Activated T-cell treated with anti-CD3 and anti-CD28 coated beads, Interleukin-2, amount 50 U/mL, for 72 hours (primary cell): ENCODE measurements at regions not wholly inside any gene's neighbourhood (a gene's known extent, or its start where the extent isn't known, plus 50 kb on each side); places are given as distances from the start of the nearest gene placed in this dataset.

ENCODE experiments used
- ATAC-seq, 2 donors: fragments of 150-1000 bp; cut with Tn5 transposase; replicated peaks in 1 of 2; 2 replicates each; pipeline ENCODE4 v1.10.0; 2021; ENCODE audit warnings: moderate library complexity in 2 of 2, mild to moderate bottlenecking in 1 of 2
- DNase-seq, 2 donors: peaks; one replicate each; pipeline ENCODE4 v3.0.0; 2021 to 2022; ENCODE audit warnings: mixed read lengths in 1 of 2
- H3K27ac Mint-ChIP-seq: one replicate; pipeline ENCODE4 v1.8.0; 2022; ENCODE audit warnings: mild to moderate bottlenecking, moderate library complexity, mixed read lengths
- H3K27me3 Mint-ChIP-seq: one replicate; pipeline ENCODE4 v1.8.0; 2022; ENCODE audit warnings: low read depth, mixed read lengths
- H3K36me3 Mint-ChIP-seq, 2 donors: one replicate each; pipeline ENCODE4 v1.8.0; 2022; ENCODE audit warnings: mixed read lengths in 2 of 2, mild to moderate bottlenecking in 1 of 2; ENCODE audit not compliant: insufficient read depth in 2 of 2
- H3K4me1 Mint-ChIP-seq: one replicate; pipeline ENCODE4 v1.8.0; 2022; ENCODE audit warnings: low read depth, mixed read lengths
- H3K4me3 Mint-ChIP-seq, 2 donors: one replicate each; pipeline ENCODE4 v1.8.0; 2022; ENCODE audit warnings: mild to moderate bottlenecking in 2 of 2, mixed read lengths in 2 of 2, moderate library complexity in 2 of 2
- H3K9me3 Mint-ChIP-seq, 2 donors: one replicate each; pipeline ENCODE4 v1.8.0; 2022; ENCODE audit warnings: mixed read lengths in 2 of 2

GRCh38 chr3:73950865-73951558 lies 326.3 kb upstream of the PDZRN3 start:
- Mint-ChIP-seq H3K36me3 (no peaks in the 10 kb centered on the region), H3K4me3 (no peak overlapping the region), H3K27me3 (no peaks in the 10 kb centered on the region), H3K27ac (no peak overlapping the region), H3K9me3 (peaks cover 2 to 4% of the 10 kb centered on the region in 2 donors), H3K4me1 (no peaks in the 10 kb centered on the region)
- no peak for ATAC-seq
- DNase-seq: no peak

DNA sequence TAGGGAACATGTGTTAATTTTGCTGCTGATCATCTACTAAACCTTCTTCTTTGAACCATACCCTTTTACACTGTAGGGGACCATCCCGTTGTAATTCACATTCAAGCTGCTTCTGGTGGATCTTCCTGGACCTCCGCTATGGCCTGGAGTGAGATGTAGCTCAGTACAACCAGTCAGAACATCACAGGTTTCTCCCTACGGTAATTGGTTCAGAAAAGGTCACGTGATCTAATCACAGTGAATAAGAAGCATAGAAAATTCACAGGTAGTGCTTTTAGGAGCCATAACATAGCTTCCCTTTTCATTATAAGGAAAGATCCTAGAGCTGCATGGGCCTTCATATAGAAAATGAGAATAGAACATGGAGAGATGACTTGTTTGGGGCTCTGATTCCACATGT lies 320.8 kb upstream of the PDZRN3 start:
- H3K4me3 Mint-ChIP-seq: no peak overlapping the region
- peaks cover 0 to 6% of the 10 kb centered on the region in 2 donors for H3K9me3 Mint-ChIP-seq
- no peaks in the 10 kb centered on the region for H3K4me1 Mint-ChIP-seq
- peaks cover 0 to 2% of the 10 kb centered on the region in 2 donors for H3K36me3 Mint-ChIP-seq
- H3K27ac Mint-ChIP-seq: no peak overlapping the region
- no peaks in the 10 kb centered on the region for H3K27me3 Mint-ChIP-seq
- ATAC-seq (no peak), DNase-seq (no peak)

DNA sequence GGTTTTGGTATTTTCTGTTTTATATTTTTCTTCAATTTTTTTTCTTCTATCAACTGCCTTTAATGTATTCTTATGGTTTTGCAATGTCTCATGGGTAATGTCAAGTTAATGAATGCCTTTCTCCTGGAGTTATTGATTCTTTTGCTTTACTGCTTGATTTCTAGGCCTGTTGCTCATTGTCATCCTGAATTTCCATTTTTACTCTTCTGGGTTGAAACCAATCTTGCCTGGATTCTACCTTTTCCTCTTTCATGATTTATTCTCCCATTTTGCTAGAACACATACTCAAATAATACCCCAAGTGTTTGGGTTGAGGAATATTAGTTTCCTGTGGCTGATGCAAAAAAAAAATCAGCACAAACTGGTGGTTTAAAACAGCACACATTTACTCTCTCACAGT lies 315.2 kb upstream of the PDZRN3 start:
- Mint-ChIP-seq H3K9me3 (peaks cover 2 to 6% of the 10 kb centered on the region in 2 donors), H3K4me3 (no peak overlapping the region), H3K36me3 (peaks cover 0 to 2% of the 10 kb centered on the region in 2 donors), H3K27me3 (no peaks in the 10 kb centered on the region), H3K4me1 (no peaks in the 10 kb centered on the region), H3K27ac (no peak overlapping the region)
- ATAC-seq (no peak), DNase-seq (no peak)

DNA sequence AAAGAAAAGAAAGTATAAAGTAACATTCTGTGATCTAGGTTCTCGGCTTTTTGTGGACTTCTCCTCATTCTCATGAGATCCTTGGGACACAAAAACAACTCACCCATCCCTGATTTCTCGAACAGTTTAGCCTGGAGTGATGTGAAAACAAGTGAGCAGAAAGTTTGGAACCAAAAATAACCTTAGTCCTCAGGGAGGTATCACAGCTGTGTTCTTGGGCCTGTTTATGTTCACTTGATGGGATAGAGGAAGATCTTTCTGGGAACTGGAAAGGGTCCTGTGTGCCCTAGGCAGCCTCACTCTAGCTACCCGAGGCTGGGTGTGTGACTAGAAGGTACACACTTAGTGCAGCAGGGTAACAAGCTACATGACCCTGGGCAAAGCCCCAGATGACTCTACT lies 308.8 kb upstream of the PDZRN3 start:
- DNase-seq (no peak), ATAC-seq (no peak)
- Mint-ChIP-seq H3K4me3 (no peak overlapping the region), H3K27me3 (no peaks in the 10 kb centered on the region), H3K4me1 (no peaks in the 10 kb centered on the region), H3K36me3 (no peaks in the 10 kb centered on the region), H3K9me3 (peaks cover 2 to 4% of the 10 kb centered on the region in 2 donors), H3K27ac (no peak overlapping the region)

GRCh38 chr3:73927203-73927570 lies 302.4 kb upstream of the PDZRN3 start:
- no peaks in the 10 kb centered on the region for H3K36me3 Mint-ChIP-seq
- H3K4me1 Mint-ChIP-seq: no peaks in the 10 kb centered on the region
- peaks cover 4% of the 10 kb centered on the region in 2 donors for H3K9me3 Mint-ChIP-seq
- H3K27me3 Mint-ChIP-seq: no peaks in the 10 kb centered on the region
- DNase-seq (no peak), ATAC-seq (no peak)
- no peak overlapping the region for H3K4me3 Mint-ChIP-seq
- no peak overlapping the region for H3K27ac Mint-ChIP-seq

DNA sequence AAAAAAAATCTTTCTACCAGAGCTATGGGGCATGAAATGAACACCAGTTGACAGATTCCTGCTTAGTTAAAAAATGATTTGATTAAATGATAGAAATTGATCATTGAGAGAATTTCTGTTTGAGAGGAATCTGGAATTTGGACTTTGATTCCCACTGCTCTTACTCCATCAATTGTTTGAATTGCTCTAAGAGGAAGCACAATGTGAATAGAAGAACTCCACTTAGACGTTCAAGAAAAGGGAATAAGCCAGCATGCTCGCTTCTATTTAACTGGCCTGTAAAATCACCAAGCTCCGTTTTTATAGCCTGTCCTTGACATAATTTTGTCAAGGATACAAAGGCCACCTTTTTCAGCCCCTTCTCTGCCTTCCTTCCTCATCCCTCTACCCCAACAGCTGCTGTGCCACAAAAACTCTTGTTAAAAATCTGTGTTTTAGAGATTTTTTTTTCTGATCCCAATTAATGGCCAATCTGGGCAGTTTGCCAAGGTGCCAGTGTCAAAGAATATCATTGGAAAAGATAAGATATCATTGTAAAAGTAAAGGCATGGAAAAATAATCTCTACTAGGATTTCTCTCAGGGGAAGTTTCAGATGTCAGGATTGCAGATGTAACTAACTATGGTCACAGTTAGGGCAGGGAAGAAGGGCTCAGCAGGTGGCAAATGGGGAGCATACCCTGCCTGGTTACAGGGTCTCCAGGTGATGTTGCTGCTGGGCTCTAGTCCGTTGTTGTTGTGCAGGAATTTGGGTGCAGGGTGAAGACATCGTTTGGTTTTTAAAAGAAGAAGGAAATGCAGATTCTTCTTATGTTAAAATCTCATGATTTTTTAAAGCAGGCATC lies 301.8 kb upstream of the PDZRN3 start:
- Mint-ChIP-seq H3K27me3 (no peaks in the 10 kb centered on the region), H3K27ac (no peak overlapping the region), H3K4me3 (no peak overlapping the region), H3K9me3 (peaks cover 3 to 6% of the 10 kb centered on the region in 2 donors), H3K4me1 (no peaks in the 10 kb centered on the region), H3K36me3 (no peaks in the 10 kb centered on the region)
- ATAC-seq: no peak
- DNase-seq: no peak

DNA sequence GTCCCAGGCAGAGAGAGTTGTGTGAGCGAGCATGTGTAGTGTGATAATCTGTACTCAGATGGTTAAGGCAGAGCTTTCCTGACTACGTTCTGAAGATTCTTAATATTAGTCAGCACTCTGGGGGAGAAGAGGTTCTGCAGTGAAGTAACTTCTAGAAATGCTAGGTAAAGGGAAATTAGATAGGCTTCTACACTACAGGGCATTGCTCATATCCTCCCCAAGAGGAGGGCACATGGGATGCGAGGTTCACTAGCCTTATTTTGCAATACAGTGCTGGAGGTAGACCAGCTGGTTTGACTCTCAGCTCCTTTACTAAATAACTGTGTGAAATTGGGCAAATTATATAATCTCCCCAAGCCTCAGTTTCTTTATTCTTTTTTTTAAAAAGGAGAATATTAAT lies 300.3 kb upstream of the PDZRN3 start:
- ATAC-seq (no peak), DNase-seq (no peak)
- H3K36me3 Mint-ChIP-seq: no peaks in the 10 kb centered on the region
- H3K27me3 Mint-ChIP-seq: no peaks in the 10 kb centered on the region
- H3K9me3 Mint-ChIP-seq: peaks cover 2 to 6% of the 10 kb centered on the region in 2 donors
- no peak overlapping the region for H3K27ac Mint-ChIP-seq
- H3K4me3 Mint-ChIP-seq: no peak overlapping the region
- H3K4me1 Mint-ChIP-seq: no peaks in the 10 kb centered on the region

- ATAC-seq (no peak), DNase-seq (no peak)
- Mint-ChIP-seq H3K4me3 (no peak overlapping the region), H3K27ac (no peak overlapping the region), H3K4me1 (no peaks in the 10 kb centered on the region), H3K9me3 (peaks cover 2 to 7% of the 10 kb centered on the region in 2 donors), H3K27me3 (no peaks in the 10 kb centered on the region), H3K36me3 (no peaks in the 10 kb centered on the region)
These were observed 299.3 kb upstream of the PDZRN3 start for GRCh38 chr3:73924048-73924447.

DNA sequence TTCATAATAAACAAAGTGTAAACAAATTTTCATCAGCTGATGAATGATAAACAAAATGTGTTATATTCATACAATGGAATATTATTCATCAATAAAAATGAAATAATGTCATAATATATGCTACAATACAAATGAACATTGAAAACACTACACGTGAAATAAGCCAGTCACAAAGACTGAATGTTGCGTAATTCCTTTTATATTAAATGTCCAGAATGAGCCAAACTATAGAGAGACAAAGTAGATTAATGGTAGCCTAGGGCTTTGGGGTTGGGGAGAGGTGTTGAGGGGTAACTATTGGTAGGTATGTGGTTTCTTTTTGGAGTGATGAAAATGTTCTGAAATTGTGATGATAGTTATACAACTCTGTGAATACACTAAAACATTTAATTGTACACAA lies 292.9 kb upstream of the PDZRN3 start:
- DNase-seq (no peak), ATAC-seq (no peak)
- no peaks in the 10 kb centered on the region for H3K27me3 Mint-ChIP-seq
- H3K36me3 Mint-ChIP-seq: no peaks in the 10 kb centered on the region
- H3K4me3 Mint-ChIP-seq: no peak overlapping the region
- H3K9me3 Mint-ChIP-seq: peaks cover 0 to 2% of the 10 kb centered on the region in 2 donors
- no peaks in the 10 kb centered on the region for H3K4me1 Mint-ChIP-seq
- H3K27ac Mint-ChIP-seq: no peak overlapping the region

DNA sequence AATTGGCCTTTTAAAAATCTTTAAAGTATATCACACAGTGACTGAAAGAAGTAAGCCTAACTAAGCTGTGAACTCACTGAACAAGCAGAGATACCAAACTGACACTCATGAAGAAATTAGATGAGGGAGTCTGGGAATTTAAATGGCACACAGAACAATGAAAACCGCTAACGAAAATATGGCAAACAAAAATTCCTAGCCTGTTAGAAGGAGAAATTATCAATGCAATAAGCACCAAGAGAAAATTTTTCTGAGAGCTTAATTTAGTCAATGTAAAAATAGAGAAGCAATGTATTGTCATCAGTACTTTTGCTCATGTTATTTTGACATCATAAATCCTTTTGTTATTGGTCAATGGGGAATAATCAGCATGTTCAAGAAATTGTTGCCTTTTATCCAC lies 291.1 kb upstream of the PDZRN3 start:
- no peaks in the 10 kb centered on the region for H3K4me1 Mint-ChIP-seq
- H3K36me3 Mint-ChIP-seq: no peaks in the 10 kb centered on the region
- no peaks in the 10 kb centered on the region for H3K27me3 Mint-ChIP-seq
- DNase-seq (no peak), ATAC-seq (no peak)
- peaks cover 0 to 1% of the 10 kb centered on the region in 2 donors for H3K9me3 Mint-ChIP-seq
- no peak overlapping the region for H3K4me3 Mint-ChIP-seq
- no peak overlapping the region for H3K27ac Mint-ChIP-seq

GRCh38 chr3:73908218-73908617 lies 283.5 kb upstream of the PDZRN3 start:
- Mint-ChIP-seq H3K27me3 (no peaks in the 10 kb centered on the region), H3K9me3 (peaks cover 6 to 10% of the 10 kb centered on the region in 2 donors), H3K27ac (no peak overlapping the region), H3K4me3 (no peak overlapping the region), H3K36me3 (peaks cover 0 to 3% of the 10 kb centered on the region in 2 donors), H3K4me1 (no peaks in the 10 kb centered on the region)
- no peak for DNase-seq
- no peak for ATAC-seq

DNA sequence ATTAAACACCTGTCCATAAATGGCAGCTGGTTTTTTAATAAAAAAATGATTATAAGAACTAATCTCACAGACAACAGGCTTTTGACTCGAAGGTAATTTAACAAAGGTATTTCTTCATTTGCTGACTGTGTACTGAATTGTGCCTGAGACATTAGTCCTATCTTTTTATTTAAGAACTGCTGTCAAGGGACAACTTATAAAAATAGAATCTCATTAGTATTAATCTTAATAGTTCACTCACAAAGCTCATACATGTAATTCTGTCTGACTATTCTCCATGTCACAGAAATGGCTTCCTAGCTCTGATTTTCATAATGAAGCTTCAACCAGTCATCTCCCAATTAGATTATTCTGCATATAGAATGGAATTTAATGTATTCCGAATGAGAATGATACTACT lies 276.9 kb upstream of the PDZRN3 start:
- DNase-seq (no peak), ATAC-seq (no peak)
- Mint-ChIP-seq H3K4me3 (no peak overlapping the region), H3K27ac (no peak overlapping the region), H3K27me3 (no peaks in the 10 kb centered on the region), H3K4me1 (no peaks in the 10 kb centered on the region), H3K36me3 (peaks cover 0 to 3% of the 10 kb centered on the region in 2 donors), H3K9me3 (peaks cover 3 to 9% of the 10 kb centered on the region in 2 donors)

DNA sequence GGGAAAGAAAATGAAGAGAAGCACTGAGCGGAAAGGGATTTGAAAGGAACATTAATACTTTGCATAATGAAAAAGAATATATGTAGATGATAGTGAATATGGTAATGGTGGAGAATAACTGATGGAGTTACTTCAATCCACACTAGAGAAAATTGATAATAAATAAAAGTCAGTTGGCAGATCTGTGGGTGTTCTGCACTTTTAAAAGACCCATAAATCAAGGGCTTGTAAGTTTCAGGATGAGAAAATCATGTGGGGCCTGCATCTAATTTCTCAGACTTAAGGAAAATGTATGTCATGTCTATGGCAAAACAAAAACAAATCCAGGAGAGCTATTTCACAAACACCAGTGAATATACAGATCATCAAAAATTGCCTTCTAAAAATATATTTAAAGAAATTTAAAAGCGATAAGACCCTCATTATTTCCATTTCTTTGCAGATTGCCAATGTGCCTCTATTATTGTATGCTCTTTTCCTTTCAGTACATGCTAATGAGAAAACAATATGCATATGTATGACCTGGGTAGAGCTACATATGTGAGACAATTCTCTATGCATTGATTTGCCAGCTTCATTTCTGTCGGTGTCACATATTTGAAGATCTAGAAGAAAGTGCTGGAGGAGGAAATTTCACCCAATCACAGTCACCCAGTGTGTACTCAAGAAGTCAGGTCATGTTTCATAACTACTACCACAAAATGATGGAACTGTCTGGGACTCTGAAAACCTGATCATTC lies 269.9 kb upstream of the PDZRN3 start:
- no peak overlapping the region for H3K4me3 Mint-ChIP-seq
- no peaks in the 10 kb centered on the region for H3K4me1 Mint-ChIP-seq
- no peaks in the 10 kb centered on the region for H3K27me3 Mint-ChIP-seq
- H3K27ac Mint-ChIP-seq: no peak overlapping the region
- H3K36me3 Mint-ChIP-seq: no peaks in the 10 kb centered on the region
- no peak for DNase-seq
- ATAC-seq: no peak
- H3K9me3 Mint-ChIP-seq: peaks cover 1 to 8% of the 10 kb centered on the region in 2 donors
